ENCODE measurements at regions not wholly inside any gene's neighbourhood (a gene's known extent, or its start where the extent isn't known, plus 50 kb on each side); places are given as distances from the start of the nearest gene placed in this dataset.

- TF ChIP-seq POLR2AphosphoS2 (IDR thresholded peaks at IDR 0.05; ENCODE audit: low read depth, low read length): no peak
- no peak for TF ChIP-seq HCFC1 (IDR thresholded peaks at IDR 0.05; ENCODE audit: low read length)
- no peak for TF ChIP-seq EP300 (IDR thresholded peaks at IDR 0.05; ENCODE audit: borderline replicate concordance in 1 of 2, control insufficient read depth in 1 of 2, low read depth in 2 of 2, low read length in 2 of 2)
- TF ChIP-seq BRCA1 (IDR thresholded peaks at IDR 0.05; ENCODE audit: low read depth, low read length): no peak
- no peak for TF ChIP-seq HDGF (IDR thresholded peaks at IDR 0.05)
- no peak for TF ChIP-seq ZBTB40 (IDR thresholded peaks at IDR 0.05; ENCODE audit: borderline replicate concordance)
- TF ChIP-seq CBX3 (IDR thresholded peaks at IDR 0.05; ENCODE audit: borderline replicate concordance, low read depth): no peak
- TF ChIP-seq, protein P1, sequence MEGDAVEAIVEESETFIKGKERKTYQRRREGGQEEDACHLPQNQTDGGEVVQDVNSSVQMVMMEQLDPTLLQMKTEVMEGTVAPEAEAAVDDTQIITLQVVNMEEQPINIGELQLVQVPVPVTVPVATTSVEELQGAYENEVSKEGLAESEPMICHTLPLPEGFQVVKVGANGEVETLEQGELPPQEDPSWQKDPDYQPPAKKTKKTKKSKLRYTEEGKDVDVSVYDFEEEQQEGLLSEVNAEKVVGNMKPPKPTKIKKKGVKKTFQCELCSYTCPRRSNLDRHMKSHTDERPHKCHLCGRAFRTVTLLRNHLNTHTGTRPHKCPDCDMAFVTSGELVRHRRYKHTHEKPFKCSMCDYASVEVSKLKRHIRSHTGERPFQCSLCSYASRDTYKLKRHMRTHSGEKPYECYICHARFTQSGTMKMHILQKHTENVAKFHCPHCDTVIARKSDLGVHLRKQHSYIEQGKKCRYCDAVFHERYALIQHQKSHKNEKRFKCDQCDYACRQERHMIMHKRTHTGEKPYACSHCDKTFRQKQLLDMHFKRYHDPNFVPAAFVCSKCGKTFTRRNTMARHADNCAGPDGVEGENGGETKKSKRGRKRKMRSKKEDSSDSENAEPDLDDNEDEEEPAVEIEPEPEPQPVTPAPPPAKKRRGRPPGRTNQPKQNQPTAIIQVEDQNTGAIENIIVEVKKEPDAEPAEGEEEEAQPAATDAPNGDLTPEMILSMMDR (IDR thresholded peaks at IDR 0.05 in 2 of 3, conservative IDR thresholded peaks at IDR 0.05 in 1 of 3; ENCODE audit: control insufficient read depth in 2 of 3, extremely low read depth in 1 of 3, insufficient read depth in 1 of 3, low read depth in 3 of 3, low read length in 3 of 3): no peak
- TF ChIP-seq PBX3 (IDR thresholded peaks at IDR 0.05; ENCODE audit: insufficient replicate concordance, low read depth, low read length): no peak
- no peak for TF ChIP-seq PKNOX1 (IDR thresholded peaks at IDR 0.05)
- no peak for TF ChIP-seq SMARCA5 (IDR thresholded peaks at IDR 0.05)
Observed at GRCh38 chr18:60050821-60051220, 151.0 kb downstream of the PMAIP1 start.

All from GM12878 (cell line).